ENCODE measurements at regions not wholly inside any gene's neighbourhood (a gene's known extent, or its start where the extent isn't known, plus 50 kb on each side); places are given as distances from the start of the nearest gene placed in this dataset.

GRCh38 chr20:11101696-11102095 lies 427.9 kb upstream of the JAG1 start:
- TF ChIP-seq POLR2A (IDR thresholded peaks at IDR 0.05; ENCODE audit: borderline replicate concordance, extremely low read depth, insufficient read depth, insufficient read length), result no peak
- TF ChIP-seq, protein P1, sequence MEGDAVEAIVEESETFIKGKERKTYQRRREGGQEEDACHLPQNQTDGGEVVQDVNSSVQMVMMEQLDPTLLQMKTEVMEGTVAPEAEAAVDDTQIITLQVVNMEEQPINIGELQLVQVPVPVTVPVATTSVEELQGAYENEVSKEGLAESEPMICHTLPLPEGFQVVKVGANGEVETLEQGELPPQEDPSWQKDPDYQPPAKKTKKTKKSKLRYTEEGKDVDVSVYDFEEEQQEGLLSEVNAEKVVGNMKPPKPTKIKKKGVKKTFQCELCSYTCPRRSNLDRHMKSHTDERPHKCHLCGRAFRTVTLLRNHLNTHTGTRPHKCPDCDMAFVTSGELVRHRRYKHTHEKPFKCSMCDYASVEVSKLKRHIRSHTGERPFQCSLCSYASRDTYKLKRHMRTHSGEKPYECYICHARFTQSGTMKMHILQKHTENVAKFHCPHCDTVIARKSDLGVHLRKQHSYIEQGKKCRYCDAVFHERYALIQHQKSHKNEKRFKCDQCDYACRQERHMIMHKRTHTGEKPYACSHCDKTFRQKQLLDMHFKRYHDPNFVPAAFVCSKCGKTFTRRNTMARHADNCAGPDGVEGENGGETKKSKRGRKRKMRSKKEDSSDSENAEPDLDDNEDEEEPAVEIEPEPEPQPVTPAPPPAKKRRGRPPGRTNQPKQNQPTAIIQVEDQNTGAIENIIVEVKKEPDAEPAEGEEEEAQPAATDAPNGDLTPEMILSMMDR (IDR thresholded peaks at IDR 0.05 in 2 of 3, conservative IDR thresholded peaks at IDR 0.05 in 1 of 3; ENCODE audit: borderline replicate concordance in 1 of 3, insufficient read depth in 1 of 3, low read depth in 2 of 3, low read length in 2 of 3), result no peak
- TF ChIP-seq, protein P2, sequence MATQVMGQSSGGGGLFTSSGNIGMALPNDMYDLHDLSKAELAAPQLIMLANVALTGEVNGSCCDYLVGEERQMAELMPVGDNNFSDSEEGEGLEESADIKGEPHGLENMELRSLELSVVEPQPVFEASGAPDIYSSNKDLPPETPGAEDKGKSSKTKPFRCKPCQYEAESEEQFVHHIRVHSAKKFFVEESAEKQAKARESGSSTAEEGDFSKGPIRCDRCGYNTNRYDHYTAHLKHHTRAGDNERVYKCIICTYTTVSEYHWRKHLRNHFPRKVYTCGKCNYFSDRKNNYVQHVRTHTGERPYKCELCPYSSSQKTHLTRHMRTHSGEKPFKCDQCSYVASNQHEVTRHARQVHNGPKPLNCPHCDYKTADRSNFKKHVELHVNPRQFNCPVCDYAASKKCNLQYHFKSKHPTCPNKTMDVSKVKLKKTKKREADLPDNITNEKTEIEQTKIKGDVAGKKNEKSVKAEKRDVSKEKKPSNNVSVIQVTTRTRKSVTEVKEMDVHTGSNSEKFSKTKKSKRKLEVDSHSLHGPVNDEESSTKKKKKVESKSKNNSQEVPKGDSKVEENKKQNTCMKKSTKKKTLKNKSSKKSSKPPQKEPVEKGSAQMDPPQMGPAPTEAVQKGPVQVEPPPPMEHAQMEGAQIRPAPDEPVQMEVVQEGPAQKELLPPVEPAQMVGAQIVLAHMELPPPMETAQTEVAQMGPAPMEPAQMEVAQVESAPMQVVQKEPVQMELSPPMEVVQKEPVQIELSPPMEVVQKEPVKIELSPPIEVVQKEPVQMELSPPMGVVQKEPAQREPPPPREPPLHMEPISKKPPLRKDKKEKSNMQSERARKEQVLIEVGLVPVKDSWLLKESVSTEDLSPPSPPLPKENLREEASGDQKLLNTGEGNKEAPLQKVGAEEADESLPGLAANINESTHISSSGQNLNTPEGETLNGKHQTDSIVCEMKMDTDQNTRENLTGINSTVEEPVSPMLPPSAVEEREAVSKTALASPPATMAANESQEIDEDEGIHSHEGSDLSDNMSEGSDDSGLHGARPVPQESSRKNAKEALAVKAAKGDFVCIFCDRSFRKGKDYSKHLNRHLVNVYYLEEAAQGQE (IDR thresholded peaks at IDR 0.05; ENCODE audit: low read depth), result no peak
- TF ChIP-seq ATF3 (IDR thresholded peaks at IDR 0.05), result no peak
- no peak for TF ChIP-seq RAD21 (IDR thresholded peaks at IDR 0.05; ENCODE audit: low read depth)
- no peak for TF ChIP-seq ZBTB33 (IDR thresholded peaks at IDR 0.05; ENCODE audit: extremely low read depth, insufficient replicate concordance, low read length)
